HG02798 (cell line): ENCODE measurements at regions not wholly inside any gene's neighbourhood (a gene's known extent, or its start where the extent isn't known, plus 50 kb on each side); places are given as distances from the start of the nearest gene placed in this dataset.

ENCODE experiments used
- ATAC-seq: cut with Tn5 transposase; IDR thresholded peaks from one replicate; pipeline ENCODE4 v1.9.1; 2021; ENCODE audit warnings: mild to moderate bottlenecking; ENCODE audit not compliant: unreplicated experiment, poor library complexity

- ATAC-seq: no peak
These were observed 348.8 kb upstream of the POU3F2 start for GRCh38 chr6:98485593-98485992.

- ATAC-seq: no peak
These were observed 348.3 kb upstream of the POU3F2 start for GRCh38 chr6:98486057-98486456.

GRCh38 chr6:98487612-98488011, 346.8 kb upstream of the POU3F2 start:
- ATAC-seq: no peak

DNA sequence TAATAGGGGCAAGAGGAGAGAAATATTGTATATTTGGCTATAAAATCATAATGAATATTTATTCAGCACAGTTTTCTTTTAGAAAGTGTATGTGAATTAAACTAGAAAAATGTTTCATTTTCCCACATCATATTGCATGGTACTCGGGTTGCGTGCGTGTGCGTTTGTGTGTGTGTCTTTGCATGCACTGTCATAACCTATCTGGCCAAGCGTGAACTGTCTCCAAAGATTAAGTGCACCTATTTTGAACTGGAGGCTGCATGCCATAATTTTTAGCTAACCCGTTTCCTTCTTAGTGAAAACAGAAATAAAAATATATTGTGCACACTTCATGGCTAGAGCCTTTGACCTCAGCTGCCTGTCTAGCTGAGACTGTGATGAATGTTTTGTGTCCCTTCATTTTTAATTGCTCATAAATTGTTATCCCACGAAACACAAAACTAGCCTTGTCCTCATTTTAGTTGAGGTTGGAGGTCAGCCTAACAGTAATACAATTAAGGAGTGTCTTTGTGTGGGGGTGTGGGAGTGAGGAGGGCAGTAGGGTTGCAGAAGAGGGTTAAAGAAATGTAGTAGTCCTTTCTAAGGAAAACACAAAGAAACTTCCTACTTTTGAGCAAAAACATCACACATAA, 336.1 kb upstream of the POU3F2 start:
- no peak for ATAC-seq

DNA sequence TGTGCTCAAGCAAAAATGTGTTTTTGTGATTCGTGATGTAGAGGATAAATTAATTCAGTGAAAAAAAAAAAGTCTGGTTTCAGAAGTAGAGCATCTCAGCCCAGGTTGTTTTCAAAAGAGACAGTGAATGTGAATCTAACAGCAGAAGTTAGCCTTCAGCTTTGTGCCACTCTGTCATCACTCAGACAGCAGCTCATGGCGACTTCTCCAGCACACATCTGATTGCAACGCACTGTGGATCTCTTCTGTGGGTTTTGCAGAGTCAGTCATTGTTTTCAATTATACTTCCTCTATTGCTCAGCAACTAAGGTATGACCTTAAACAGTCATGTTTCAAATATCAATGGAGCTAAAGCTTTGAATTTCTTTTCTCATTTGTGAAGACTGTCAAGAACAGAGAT, 335.5 kb upstream of the POU3F2 start:
- no peak for ATAC-seq

DNA sequence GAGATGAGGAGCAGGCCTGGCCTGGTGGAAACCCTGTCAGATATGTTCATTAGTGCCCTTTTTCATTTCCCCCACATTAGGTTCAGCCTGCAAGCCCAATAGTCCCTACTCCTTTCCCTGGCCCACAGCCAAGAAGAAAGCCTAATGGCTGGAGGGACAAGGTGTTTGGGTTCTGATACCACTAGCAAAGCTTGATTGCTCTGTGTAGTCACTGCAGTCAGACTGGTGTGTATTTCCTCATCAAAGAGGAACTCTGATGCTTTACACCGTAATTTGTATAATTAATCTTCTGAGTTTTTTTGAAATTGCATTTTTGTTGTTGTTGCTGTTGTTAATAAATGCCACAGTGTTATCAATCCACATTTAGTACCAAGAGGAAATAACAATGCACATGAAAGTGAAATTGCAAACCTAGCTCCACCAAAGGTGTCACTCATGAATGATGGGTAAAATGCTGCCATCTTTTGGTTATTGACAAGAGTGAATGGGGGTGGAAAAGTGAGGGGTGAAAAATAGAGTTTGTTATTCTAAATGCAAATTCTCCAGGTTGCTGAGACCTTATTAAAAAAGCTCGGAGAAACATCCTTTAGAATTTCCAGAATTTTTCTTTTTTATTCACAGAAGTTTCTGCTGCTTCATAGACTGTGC, 320.2 kb upstream of the POU3F2 start:
- ATAC-seq: peak; percentile 43

DNA sequence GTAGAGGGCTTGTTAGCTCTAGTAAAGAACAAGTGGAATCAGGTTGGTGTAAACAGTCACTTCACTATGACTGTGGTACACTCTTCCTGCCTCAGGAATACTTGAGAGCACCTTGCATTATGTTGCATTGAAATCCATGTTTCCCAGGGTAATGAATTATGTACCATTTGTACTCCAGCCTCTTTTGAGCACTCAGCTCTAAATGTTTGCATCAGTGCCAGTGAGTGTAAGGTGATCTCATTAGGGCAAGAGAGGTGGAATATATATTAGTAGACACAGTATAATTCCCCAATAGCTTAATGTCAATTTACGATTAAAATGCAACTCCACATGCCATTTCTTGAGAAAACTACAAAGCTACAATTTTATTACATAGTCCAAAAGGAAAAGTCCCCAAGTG, 319.6 kb upstream of the POU3F2 start:
- ATAC-seq: no peak

- ATAC-seq: no peak
These were observed 318.2 kb upstream of the POU3F2 start for GRCh38 chr6:98516206-98516605.

DNA sequence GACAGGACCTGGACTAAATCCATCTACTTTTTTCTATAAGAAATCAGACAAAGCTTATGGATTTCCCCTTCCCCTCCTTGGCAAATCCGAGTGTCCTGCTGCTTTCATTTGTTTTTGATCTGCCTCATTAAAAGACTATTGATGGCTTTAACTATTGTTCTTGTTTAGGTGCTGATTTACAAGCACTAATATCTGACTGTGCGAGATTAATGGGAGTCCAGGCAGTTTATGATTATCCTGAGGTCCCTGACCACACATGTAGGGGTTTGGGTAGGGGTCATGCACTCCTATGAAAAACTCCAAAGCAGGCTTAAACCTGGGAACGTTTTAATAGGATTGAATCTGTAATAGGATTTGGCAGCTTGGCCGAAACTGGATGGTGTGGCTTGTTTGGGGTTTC, 317.5 kb upstream of the POU3F2 start:
- ATAC-seq: no peak

- ATAC-seq: no peak
These were observed 308.5 kb upstream of the POU3F2 start for GRCh38 chr6:98525860-98526259.

- no peak for ATAC-seq
These were observed 307.9 kb upstream of the POU3F2 start for GRCh38 chr6:98526465-98526864.

DNA sequence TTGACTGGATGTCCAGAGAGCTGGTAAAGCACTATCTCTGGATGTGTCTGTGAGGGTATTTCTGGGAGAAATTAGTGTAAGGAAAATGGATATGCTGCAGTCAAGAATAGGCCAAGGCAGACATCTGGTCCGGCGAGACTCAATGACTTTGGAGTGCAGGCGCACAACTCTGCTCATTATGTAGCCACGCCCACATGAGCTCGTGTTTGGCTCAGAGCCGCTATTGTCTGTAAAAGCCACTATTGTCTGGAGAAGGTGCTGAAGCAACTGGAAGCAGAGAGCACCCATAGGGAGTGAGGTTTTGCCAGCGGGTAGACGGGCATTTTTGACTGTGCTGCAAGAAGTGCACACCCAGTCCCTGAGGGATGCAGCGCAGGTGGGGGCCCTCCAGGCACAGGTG, 305.0 kb upstream of the POU3F2 start:
- ATAC-seq: no peak

DNA sequence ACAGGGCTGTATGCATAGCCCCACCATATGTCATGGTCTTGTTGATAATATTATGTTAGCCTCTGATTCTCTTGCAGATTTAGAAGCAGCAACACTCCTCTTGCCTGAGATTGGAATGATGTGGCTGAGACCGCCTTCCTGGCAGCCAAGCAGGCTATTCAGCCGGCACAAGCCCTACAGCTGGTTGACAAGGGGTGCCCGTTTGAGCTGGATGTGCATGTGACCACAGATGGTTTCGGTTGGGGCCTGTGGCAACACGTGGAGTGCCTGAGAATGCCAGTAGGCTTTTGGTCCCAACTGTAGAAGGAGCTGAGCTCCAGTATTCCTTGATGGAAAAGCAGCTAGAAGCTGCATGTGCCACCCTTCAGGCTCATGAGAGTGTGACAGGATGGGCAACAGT, 303.6 kb upstream of the POU3F2 start:
- ATAC-seq: no peak

- no peak for ATAC-seq
These were observed 302.4 kb upstream of the POU3F2 start for GRCh38 chr6:98532004-98532403.

- no peak for ATAC-seq
These were observed 294.6 kb upstream of the POU3F2 start for GRCh38 chr6:98539741-98540140.

DNA sequence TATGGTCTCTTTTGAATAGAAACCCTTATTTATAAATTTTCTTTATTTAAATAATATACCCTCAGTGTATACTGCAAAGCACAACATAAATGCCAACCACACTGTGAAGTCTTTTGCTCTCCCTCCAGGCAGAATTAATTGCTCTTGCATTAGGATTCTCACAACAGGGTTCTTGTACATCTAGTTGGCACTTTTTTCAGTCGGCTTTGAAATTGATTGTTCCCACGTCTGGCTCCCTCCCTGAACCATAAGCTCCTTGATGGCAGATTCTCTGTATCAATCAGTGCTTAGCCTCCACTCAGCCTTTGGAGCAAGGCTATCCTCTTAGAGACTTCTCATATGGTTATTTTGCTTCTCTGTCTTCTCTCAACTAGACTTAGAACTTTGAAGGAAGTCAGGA, 288.0 kb upstream of the POU3F2 start:
- no peak for ATAC-seq

DNA sequence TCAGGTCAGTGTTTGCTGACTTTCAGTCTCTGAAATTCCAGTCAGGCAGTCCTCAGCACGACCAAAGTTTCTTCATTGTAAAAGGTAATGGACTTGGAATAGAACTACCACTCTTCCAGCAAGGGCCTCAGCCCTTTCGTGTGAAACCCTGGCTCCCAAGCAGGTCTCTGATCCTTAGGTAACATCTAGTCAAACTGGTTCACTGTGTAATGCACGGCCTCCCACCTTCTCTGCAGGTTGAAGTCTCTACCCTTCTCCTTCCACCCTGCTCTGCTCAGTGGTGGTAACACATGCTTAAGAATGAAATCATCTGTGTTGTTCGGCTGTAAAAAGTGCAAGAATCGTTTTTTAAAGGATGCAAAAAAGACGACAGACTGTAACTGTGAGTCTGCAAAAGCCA, 287.2 kb upstream of the POU3F2 start:
- no peak for ATAC-seq

GRCh38 chr6:98547634-98548033, 286.7 kb upstream of the POU3F2 start:
- ATAC-seq: no peak

DNA sequence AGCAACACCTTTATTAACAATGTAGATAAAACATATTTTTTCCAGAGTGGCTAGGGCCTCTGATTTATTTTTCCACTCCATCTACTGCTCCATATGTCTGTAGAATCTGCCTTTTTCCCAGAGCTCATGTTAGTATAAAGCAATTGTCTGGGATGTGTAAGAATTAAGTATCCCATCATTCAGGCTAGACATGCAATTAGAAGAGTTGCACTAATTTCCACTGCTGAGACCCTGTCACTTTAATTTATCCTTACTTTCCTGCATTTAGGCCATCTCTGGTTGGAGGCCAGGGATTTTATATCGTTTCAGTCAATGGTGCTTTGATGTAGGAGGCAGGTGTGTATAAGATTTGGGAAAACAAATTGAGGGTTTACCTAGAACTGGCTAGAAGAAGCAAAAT, 286.1 kb upstream of the POU3F2 start:
- ATAC-seq: no peak

DNA sequence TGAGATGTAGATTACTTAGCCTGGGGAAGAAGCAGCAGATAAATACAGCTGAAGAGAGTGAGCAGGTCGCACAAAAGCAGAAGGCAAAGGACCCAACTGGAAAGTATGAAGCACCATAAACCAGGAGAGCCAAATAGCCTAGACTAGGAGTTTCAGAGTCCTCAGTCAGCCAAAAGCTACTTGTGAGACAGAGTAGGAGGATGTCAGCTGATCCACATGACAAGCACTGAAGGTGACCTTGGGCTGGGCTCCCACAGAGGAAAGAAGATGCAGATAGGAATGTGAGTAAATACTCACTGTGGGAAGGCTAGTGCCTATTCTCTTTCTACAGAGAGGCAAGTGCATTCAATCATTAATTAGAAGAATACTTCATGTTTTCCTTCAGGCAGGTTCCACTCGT, 274.0 kb upstream of the POU3F2 start:
- no peak for ATAC-seq

DNA sequence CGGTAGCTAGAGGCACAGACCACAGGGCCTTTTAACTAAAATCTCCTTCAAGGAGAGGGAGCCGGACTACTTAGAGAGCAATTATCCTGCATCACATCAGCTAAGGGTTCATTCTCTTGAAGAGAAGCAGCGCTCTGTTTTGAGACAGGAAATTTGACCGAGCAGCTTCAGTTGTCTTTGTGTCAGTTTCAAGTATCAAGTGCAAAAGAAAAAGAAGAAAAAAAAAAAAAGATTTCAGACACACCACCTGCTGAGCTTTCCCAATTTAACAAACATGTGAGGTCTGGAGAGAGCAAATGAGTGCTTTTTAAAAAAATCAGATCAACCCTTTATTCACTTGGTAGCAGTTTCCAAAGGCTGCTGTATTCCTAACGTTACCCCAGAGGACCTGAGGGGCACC, 273.5 kb upstream of the POU3F2 start:
- ATAC-seq: no peak

- ATAC-seq: no peak
These were observed 268.2 kb upstream of the POU3F2 start for GRCh38 chr6:98566126-98566525.
